DMS53 (cell line): ENCODE measurements at regions not wholly inside any gene's neighbourhood (a gene's known extent, or its start where the extent isn't known, plus 50 kb on each side); places are given as distances from the start of the nearest gene placed in this dataset.
A peak's percentile ranks its signal among the peaks of the same experiment; 100 is the strongest.

Experiments
- DNase-seq: peaks from one replicate; lab custom pipeline; 2025; lab: John Stamatoyannopoulos, UW

- no peak for DNase-seq
Observed at GRCh38 chr6:139514819-139515218, 140.4 kb upstream of the CITED2 start.

- DNase-seq = no peak
Observed at GRCh38 chr6:139510040-139510790, 135.8 kb upstream of the CITED2 start.

GRCh38 chr6:139509167-139509566, 134.7 kb upstream of the CITED2 start:
- no peak for DNase-seq

GRCh38 chr6:139508576-139508975, 134.1 kb upstream of the CITED2 start:
- DNase-seq = peak; percentile 79

GRCh38 chr6:139508023-139508422, 133.6 kb upstream of the CITED2 start:
- peak; percentile 11 for DNase-seq

- peak; percentile 3 for DNase-seq
Observed at GRCh38 chr6:139500977-139501376, 126.5 kb upstream of the CITED2 start.

- DNase-seq = no peak
Observed at GRCh38 chr6:139498715-139499114, 124.3 kb upstream of the CITED2 start.

GRCh38 chr6:139497345-139497961, 123.0 kb upstream of the CITED2 start:
- DNase-seq = no peak

- DNase-seq = no peak
Observed at GRCh38 chr6:139496654-139497344, 122.4 kb upstream of the CITED2 start.

- no peak for DNase-seq
Observed at GRCh38 chr6:139494376-139494990, 120.0 kb upstream of the CITED2 start.

- peak; percentile 5 for DNase-seq
Observed at GRCh38 chr6:139490482-139490881, 116.0 kb upstream of the CITED2 start.

- no peak for DNase-seq
Observed at GRCh38 chr6:139486476-139486799, 112.0 kb upstream of the CITED2 start.

GRCh38 chr6:139485742-139486475, 111.5 kb upstream of the CITED2 start:
- DNase-seq = peak; percentile 12

- DNase-seq = no peak
Observed at GRCh38 chr6:139485185-139485584, 110.7 kb upstream of the CITED2 start.

GRCh38 chr6:139483079-139483478, 108.6 kb upstream of the CITED2 start:
- no peak for DNase-seq

GRCh38 chr6:139482287-139482686, 107.8 kb upstream of the CITED2 start:
- no peak for DNase-seq

GRCh38 chr6:139480356-139481165, 106.1 kb upstream of the CITED2 start:
- DNase-seq = no peak

GRCh38 chr6:139479433-139480222, 105.2 kb upstream of the CITED2 start:
- no peak for DNase-seq

- DNase-seq = no peak
Observed at GRCh38 chr6:139475646-139476045, 101.2 kb upstream of the CITED2 start.

GRCh38 chr6:139475241-139475640, 100.8 kb upstream of the CITED2 start:
- no peak for DNase-seq
